ENCODE measurements at regions not wholly inside any gene's neighbourhood (a gene's known extent, or its start where the extent isn't known, plus 50 kb on each side); places are given as distances from the start of the nearest gene placed in this dataset.

GRCh38 chr6:147841547-147842148 is 333.2 kb downstream of the SAMD5 start:
- TF ChIP-seq CBFB (CRISPR knock-in tag; IDR thresholded peaks at IDR 0.05; ENCODE audit: low read depth) (no peak), ZNF416 (CRISPR knock-in tag; IDR thresholded peaks at IDR 0.05) (no peak), SP1 (CRISPR knock-in tag; conservative IDR thresholded peaks at IDR 0.05) (no peak), CTCF (IDR thresholded peaks at IDR 0.05) (no peak), NR3C1 (CRISPR knock-in tag; conservative IDR thresholded peaks at IDR 0.05; ENCODE audit: low read depth) (no peak), JUN (CRISPR knock-in tag; IDR thresholded peaks at IDR 0.05) (no peak), NR2C2 (CRISPR knock-in tag; IDR thresholded peaks at IDR 0.05) (no peak), USF2 (CRISPR knock-in tag; IDR thresholded peaks at IDR 0.05) (no peak), MAX (CRISPR knock-in tag; IDR thresholded peaks at IDR 0.05) (no peak), RELA (CRISPR knock-in tag; IDR thresholded peaks at IDR 0.05; ENCODE audit: borderline replicate concordance) (no peak)
